IMR-90 (cell line): ENCODE measurements at regions not wholly inside any gene's neighbourhood (a gene's known extent, or its start where the extent isn't known, plus 50 kb on each side); places are given as distances from the start of the nearest gene placed in this dataset.

Source experiments
- BHLHE40 ChIP-seq: fragments of 150-350 bp; IDR thresholded peaks from 2 replicates; pipeline ENCODE4 v1.6.1; 2016; ENCODE audit warnings: mild to moderate bottlenecking, low read depth, low read length
- CEBPB ChIP-seq: IDR thresholded peaks from 2 replicates; pipeline ENCODE4 v1.6.1; 2012; ENCODE audit warnings: low read depth, low read length, improper control_type of control experiment
- CTCF ChIP-seq: conservative IDR thresholded peaks from 2 replicates; pipeline ENCODE4 v1.5.1; 2012; ENCODE audit warnings: mild to moderate bottlenecking, low read depth, low read length, improper control_type of control experiment
- FOS ChIP-seq: fragments of 150-350 bp; IDR thresholded peaks from 2 replicates; pipeline ENCODE4 v1.6.1; 2016; ENCODE audit warnings: low read depth, low read length
- MAZ ChIP-seq: IDR thresholded peaks from 2 replicates; pipeline ENCODE4 v1.6.1; 2012; ENCODE audit warnings: low read depth, mild to moderate bottlenecking, low read length, improper control_type of control experiment, moderate library complexity, borderline replicate concordance
- MXI1 ChIP-seq: IDR thresholded peaks from 2 replicates; pipeline ENCODE4 v1.6.1; 2012; ENCODE audit warnings: low read depth, mild to moderate bottlenecking, low read length, moderate library complexity, borderline replicate concordance
- POLR2A ChIP-seq: IDR thresholded peaks from 2 replicates; pipeline ENCODE4 v1.6.1; 2012; ENCODE audit warnings: mild to moderate bottlenecking, low read depth, low read length
- RFX5 ChIP-seq: IDR thresholded peaks from 2 replicates; pipeline ENCODE4 v1.8.0; 2012; ENCODE audit warnings: low read depth, mild to moderate bottlenecking, low read length, moderate library complexity
- SMC3 ChIP-seq: fragments of 150-350 bp; IDR thresholded peaks from 2 replicates; pipeline ENCODE4 v1.6.1; 2016; ENCODE audit warnings: low read depth, mild to moderate bottlenecking, antibody characterized with exemption, low read length, moderate library complexity
- TF ChIP-seq, protein P1 (sequence below): fragments of 150-350 bp; IDR thresholded peaks from 2 replicates; pipeline ENCODE4 v1.6.1; 2017; ENCODE audit warnings: mild to moderate bottlenecking, antibody characterized with exemption, low read length, low read depth

- TF ChIP-seq CTCF (no peak), FOS (no peak), POLR2A (no peak), SMC3 (no peak), RFX5 (no peak), MXI1 (no peak), BHLHE40 (no peak), CEBPB (no peak), MAZ (no peak)
- TF ChIP-seq, protein P1, sequence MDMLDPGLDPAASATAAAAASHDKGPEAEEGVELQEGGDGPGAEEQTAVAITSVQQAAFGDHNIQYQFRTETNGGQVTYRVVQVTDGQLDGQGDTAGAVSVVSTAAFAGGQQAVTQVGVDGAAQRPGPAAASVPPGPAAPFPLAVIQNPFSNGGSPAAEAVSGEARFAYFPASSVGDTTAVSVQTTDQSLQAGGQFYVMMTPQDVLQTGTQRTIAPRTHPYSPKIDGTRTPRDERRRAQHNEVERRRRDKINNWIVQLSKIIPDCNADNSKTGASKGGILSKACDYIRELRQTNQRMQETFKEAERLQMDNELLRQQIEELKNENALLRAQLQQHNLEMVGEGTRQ = no peak
These were observed 417.6 kb upstream of the MEX3C start for GRCh38 chr18:51614967-51615571.
